ENCODE measurements at regions not wholly inside any gene's neighbourhood (a gene's known extent, or its start where the extent isn't known, plus 50 kb on each side); places are given as distances from the start of the nearest gene placed in this dataset.
"Not testable (repeated sequence)": the region's sequence is repeated elsewhere in the genome, so short reads cannot be mapped to it uniquely, and the experiment has no call there.

DNA sequence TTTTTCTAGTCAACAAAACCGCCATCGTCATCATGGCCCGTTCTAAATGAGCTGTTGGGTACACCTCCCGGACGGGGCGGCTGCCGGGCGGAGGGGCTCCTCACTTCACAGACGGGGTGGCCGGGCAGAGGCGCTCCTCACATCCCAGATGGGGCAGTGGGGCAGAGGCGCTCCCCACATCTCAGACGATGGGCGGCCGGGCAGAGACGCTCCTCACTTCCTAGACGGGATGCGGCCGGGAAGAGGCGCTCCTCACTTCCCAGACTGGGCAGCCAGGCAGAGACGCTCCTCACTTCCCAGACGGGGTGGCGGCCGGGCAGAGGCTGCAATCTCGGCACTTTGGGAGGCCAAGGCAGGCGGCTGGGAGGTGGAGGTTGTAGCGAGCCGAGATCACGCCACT, 250.7 kb upstream of the CNTN5 start:
- not testable (repeated sequence) for TF ChIP-seq POLR2A, CTCF (IDR thresholded peaks at IDR 0.05)
